ENCODE measurements at regions not wholly inside any gene's neighbourhood (a gene's known extent, or its start where the extent isn't known, plus 50 kb on each side); places are given as distances from the start of the nearest gene placed in this dataset.
A peak's percentile ranks its signal among the peaks of the same experiment; 100 is the strongest.

DNA sequence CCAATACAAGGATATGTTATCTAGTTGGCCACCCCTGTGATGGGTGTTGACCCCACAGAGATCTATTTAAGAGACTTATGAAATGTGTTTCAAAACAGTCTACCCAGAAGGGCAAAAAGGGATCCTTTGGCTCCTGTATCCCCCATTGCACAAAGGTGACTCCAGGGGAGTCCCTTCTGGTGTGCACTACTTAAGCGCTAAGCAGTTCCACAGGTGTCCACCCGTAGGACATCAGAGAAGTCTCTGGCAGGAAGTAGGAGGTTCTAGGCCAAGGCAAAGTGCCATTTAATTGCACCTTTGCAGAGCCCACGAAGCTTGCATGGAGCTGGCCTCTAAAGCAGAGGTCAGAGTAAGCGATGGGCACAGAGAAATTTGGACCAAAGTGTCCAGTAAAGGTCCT, 147.7 kb downstream of the MRPL14 start:
- no peaks in the 10 kb centered on the region for H3K27me3 ChIP-seq (ENCODE audit: insufficient read depth, low read length)
- no peak for DNase-seq (ENCODE audit: insufficient read length, low spot score, missing footprints)
- no peak overlapping the region for H3K4me3 ChIP-seq (ENCODE audit: insufficient read depth, low read length)
- no peak overlapping the region for H3K4me2 ChIP-seq (ENCODE audit: insufficient read depth, low read length)
- H3K9me3 ChIP-seq (ENCODE audit: low read depth, low read length) = peaks cover 3% of the 10 kb centered on the region
- H3K36me3 ChIP-seq (ENCODE audit: insufficient read depth, low read length) = no peaks in the 10 kb centered on the region
- TF ChIP-seq, protein P1, sequence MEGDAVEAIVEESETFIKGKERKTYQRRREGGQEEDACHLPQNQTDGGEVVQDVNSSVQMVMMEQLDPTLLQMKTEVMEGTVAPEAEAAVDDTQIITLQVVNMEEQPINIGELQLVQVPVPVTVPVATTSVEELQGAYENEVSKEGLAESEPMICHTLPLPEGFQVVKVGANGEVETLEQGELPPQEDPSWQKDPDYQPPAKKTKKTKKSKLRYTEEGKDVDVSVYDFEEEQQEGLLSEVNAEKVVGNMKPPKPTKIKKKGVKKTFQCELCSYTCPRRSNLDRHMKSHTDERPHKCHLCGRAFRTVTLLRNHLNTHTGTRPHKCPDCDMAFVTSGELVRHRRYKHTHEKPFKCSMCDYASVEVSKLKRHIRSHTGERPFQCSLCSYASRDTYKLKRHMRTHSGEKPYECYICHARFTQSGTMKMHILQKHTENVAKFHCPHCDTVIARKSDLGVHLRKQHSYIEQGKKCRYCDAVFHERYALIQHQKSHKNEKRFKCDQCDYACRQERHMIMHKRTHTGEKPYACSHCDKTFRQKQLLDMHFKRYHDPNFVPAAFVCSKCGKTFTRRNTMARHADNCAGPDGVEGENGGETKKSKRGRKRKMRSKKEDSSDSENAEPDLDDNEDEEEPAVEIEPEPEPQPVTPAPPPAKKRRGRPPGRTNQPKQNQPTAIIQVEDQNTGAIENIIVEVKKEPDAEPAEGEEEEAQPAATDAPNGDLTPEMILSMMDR (IDR thresholded peaks at IDR 0.05; ENCODE audit: extremely low read depth, low read depth, low read length) = no peak
- no peaks in the 10 kb centered on the region for H3K79me2 ChIP-seq (ENCODE audit: insufficient read depth, low read length)
- no peak overlapping the region for H3K27ac ChIP-seq (ENCODE audit: low read depth, low read length)
- no peak overlapping the region for H2AFZ ChIP-seq (ENCODE audit: low read length)
- no peaks in the 10 kb centered on the region for H4K20me1 ChIP-seq (ENCODE audit: insufficient read depth, low read length)
- peaks cover 24% of the 10 kb centered on the region for H3K4me1 ChIP-seq (ENCODE audit: insufficient read depth, low read length)

DNA sequence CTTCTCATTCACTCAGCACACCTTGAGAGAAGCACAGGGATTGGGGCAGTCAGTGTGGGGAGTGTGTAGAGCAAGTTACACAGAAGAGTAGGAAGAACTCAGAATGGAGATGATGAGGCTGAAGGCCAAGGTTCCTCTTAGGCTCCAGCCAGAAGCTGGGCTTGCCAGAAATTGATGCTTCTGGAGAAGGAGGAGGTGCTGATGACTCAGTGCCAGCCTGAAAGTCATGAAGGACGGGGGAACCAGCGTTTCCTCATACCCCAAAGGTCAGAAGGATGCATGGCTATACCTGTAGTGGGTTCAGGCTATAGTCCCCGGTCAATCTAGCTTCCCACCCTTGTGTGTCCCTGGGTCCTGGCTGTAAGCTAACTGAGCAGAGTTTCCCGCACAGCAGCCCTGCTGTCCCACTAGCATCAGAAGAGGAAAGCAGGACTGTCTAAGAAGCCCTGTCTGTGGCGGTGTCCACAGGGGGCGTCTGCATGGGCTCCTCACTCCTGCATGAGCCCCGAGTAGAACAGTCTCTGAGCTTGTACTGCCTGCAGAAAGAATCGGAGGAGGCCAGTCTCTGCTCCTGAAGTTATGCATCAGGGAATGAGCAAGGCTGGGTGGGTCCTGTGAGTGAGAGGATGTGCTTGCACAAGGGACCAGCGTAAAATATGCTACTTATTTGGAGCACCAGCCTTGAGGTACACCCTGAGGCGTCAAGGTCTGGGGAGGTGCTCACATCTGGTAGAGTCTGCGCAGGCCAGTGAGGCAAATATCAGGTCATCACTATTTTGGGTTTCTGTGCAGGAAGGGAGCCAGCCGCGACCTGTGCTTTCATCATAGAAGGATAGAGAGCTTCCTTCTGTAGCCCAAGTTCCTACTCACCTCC, 148.5 kb downstream of the MRPL14 start:
- TF ChIP-seq, protein P1 (IDR thresholded peaks at IDR 0.05; ENCODE audit: extremely low read depth, low read depth, low read length) = no peak
- Histone ChIP-seq H3K79me2 (ENCODE audit: insufficient read depth, low read length) (no peaks in the 10 kb centered on the region), H3K27me3 (ENCODE audit: insufficient read depth, low read length) (no peaks in the 10 kb centered on the region), H3K27ac (ENCODE audit: low read depth, low read length) (no peak overlapping the region), H3K9me3 (ENCODE audit: low read depth, low read length) (peaks cover 3% of the 10 kb centered on the region), H3K4me2 (ENCODE audit: insufficient read depth, low read length) (no peak overlapping the region), H3K36me3 (ENCODE audit: insufficient read depth, low read length) (no peaks in the 10 kb centered on the region), H3K4me1 (ENCODE audit: insufficient read depth, low read length) (peaks cover 26% of the 10 kb centered on the region), H2AFZ (ENCODE audit: low read length) (no peak overlapping the region), H4K20me1 (ENCODE audit: insufficient read depth, low read length) (no peaks in the 10 kb centered on the region), H3K4me3 (ENCODE audit: insufficient read depth, low read length) (no peak overlapping the region)
- DNase-seq (ENCODE audit: insufficient read length, low spot score, missing footprints) = peak; percentile 89

DNA sequence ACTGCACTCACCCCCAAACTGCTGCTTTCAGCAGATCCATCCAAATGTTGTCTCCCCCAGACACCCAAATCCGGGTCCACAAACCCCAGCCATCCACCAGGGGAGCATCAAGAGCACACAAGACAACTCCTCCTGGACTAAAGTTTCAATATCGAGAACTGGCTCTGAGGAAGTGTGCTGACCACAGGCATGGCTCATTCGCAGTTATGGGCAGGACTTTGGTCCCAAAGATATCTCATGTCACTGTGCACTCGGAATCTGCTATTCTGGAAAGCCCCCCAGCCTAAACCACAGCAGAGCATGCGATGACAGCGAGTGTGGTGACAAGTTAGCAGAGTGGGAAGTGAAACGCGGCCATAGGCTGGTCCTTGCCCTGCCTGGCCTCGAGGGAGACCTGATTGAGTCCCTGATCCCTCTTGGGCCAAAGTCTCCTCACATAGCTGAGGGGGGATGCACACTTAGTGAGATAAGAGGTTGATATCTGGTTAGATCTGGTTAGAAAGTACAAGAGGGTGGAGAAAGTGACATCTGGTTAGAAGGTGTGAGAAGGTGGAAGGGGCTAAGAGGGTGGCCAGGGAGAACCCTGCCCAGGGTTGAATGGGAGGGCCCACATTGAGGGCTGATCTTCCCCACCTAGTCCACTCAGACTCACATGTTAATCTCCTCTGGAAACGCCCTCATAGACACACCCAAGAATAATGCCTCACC, 149.7 kb downstream of the MRPL14 start:
- DNase-seq (ENCODE audit: insufficient read length, low spot score, missing footprints) = no peak
- Histone ChIP-seq H3K36me3 (ENCODE audit: insufficient read depth, low read length) (no peaks in the 10 kb centered on the region), H3K27me3 (ENCODE audit: insufficient read depth, low read length) (no peaks in the 10 kb centered on the region), H2AFZ (ENCODE audit: low read length) (peak overlapping the region; percentile 23), H3K4me1 (ENCODE audit: insufficient read depth, low read length) (peaks cover 38% of the 10 kb centered on the region), H3K9me3 (ENCODE audit: low read depth, low read length) (peaks cover 3% of the 10 kb centered on the region), H3K79me2 (ENCODE audit: insufficient read depth, low read length) (no peaks in the 10 kb centered on the region), H4K20me1 (ENCODE audit: insufficient read depth, low read length) (no peaks in the 10 kb centered on the region), H3K27ac (ENCODE audit: low read depth, low read length) (peak overlapping the region; percentile 25), H3K4me2 (ENCODE audit: insufficient read depth, low read length) (peak overlapping the region; percentile 23), H3K4me3 (ENCODE audit: insufficient read depth, low read length) (no peak overlapping the region)
- TF ChIP-seq, protein P1 (IDR thresholded peaks at IDR 0.05; ENCODE audit: extremely low read depth, low read depth, low read length) = peak; percentile 45

Data from osteoblast (primary cell).